ENCODE measurements at regions not wholly inside any gene's neighbourhood (a gene's known extent, or its start where the extent isn't known, plus 50 kb on each side); places are given as distances from the start of the nearest gene placed in this dataset.

DNA sequence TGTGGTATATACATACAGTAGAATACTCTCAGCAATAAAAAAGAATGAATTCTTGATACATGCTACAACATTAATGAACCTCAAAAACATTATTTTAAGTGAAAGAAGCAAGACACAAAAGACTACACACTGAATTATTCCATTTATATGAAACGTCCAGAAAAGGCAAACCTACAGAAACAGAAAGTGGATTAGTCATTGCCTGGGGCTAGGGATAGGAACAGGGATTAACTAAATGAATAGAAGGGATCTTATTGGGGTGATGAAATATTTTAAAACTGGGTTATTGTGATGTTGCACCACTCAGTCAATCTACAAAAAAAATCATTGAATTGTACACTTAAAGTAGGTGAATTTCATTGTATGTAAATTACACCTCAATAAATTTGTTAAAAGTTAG lies 326.7 kb downstream of the PIK3R1 start:
- no peak for TF ChIP-seq POLR2A (IDR thresholded peaks at IDR 0.05)
- TF ChIP-seq, protein P1, sequence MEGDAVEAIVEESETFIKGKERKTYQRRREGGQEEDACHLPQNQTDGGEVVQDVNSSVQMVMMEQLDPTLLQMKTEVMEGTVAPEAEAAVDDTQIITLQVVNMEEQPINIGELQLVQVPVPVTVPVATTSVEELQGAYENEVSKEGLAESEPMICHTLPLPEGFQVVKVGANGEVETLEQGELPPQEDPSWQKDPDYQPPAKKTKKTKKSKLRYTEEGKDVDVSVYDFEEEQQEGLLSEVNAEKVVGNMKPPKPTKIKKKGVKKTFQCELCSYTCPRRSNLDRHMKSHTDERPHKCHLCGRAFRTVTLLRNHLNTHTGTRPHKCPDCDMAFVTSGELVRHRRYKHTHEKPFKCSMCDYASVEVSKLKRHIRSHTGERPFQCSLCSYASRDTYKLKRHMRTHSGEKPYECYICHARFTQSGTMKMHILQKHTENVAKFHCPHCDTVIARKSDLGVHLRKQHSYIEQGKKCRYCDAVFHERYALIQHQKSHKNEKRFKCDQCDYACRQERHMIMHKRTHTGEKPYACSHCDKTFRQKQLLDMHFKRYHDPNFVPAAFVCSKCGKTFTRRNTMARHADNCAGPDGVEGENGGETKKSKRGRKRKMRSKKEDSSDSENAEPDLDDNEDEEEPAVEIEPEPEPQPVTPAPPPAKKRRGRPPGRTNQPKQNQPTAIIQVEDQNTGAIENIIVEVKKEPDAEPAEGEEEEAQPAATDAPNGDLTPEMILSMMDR (IDR thresholded peaks at IDR 0.05): no peak

Measured in lower leg skin (tissue), 3 donors.